Stimulated activated naive CD8-positive, alpha-beta T cell treated with anti-CD3 and anti-CD28 coated beads, Interleukin-15, amount 100 ng/mL, for 72 hours (primary cell): ENCODE measurements at regions not wholly inside any gene's neighbourhood (a gene's known extent, or its start where the extent isn't known, plus 50 kb on each side); places are given as distances from the start of the nearest gene placed in this dataset.
"Not testable (repeated sequence)": the region's sequence is repeated elsewhere in the genome, so short reads cannot be mapped to it uniquely, and the experiment has no call there.

ENCODE experiments used
- ATAC-seq: fragments of 150-1000 bp; cut with Tn5 transposase; 2 replicates; pipeline ENCODE4 v1.10.0; 2021; ENCODE audit warnings: mild to moderate bottlenecking, moderate library complexity
- DNase-seq, 2 donors: peaks; one replicate each; pipeline ENCODE4 v3.0.0; 2021 to 2022
- H3K27ac Mint-ChIP-seq, 2 donors: one replicate each; pipeline ENCODE4 v1.8.0; 2022; ENCODE audit warnings: mild to moderate bottlenecking in 2 of 2, mixed read lengths in 2 of 2, moderate library complexity in 2 of 2
- H3K27me3 Mint-ChIP-seq: one replicate; pipeline ENCODE4 v1.8.0; 2022; ENCODE audit warnings: mixed read lengths
- H3K4me1 Mint-ChIP-seq: one replicate; pipeline ENCODE4 v1.8.0; 2022; ENCODE audit warnings: mild to moderate bottlenecking, mixed read lengths
- H3K4me3 Mint-ChIP-seq, 2 donors: one replicate each; pipeline ENCODE4 v1.8.0; 2022; ENCODE audit warnings: mild to moderate bottlenecking in 2 of 2, mixed read lengths in 2 of 2, moderate library complexity in 1 of 2
- H3K9me3 Mint-ChIP-seq, 2 donors: one replicate each; pipeline ENCODE4 v1.8.0; 2022; ENCODE audit warnings: mixed read lengths in 2 of 2

DNA sequence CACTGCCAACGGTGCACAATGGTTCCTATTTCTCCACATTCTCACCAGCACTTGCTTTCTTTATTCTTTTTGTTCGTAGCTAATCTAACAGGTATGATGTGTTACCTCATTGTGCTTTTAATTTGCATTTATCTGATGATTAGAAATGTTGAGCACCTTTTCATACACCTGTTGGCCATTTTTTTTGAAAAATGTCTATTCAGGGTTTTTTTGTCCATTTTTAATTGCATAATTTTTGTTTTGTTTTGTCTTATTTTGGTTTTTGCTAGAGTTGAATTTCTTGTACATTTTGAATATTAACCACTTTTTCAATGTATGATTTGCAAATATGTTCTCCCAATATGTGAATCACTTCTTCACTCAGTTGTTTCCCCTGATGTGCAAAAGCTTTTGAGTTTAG, 150.6 kb downstream of the TENT5A start:
- Mint-ChIP-seq H3K9me3 (peaks cover 4 to 12% of the 10 kb centered on the region in 2 donors), H3K27me3 (no peaks in the 10 kb centered on the region), H3K4me3 (no peak overlapping the region), H3K27ac (no peak overlapping the region), H3K4me1 (no peaks in the 10 kb centered on the region)
- no peak for DNase-seq
- no peak for ATAC-seq

DNA sequence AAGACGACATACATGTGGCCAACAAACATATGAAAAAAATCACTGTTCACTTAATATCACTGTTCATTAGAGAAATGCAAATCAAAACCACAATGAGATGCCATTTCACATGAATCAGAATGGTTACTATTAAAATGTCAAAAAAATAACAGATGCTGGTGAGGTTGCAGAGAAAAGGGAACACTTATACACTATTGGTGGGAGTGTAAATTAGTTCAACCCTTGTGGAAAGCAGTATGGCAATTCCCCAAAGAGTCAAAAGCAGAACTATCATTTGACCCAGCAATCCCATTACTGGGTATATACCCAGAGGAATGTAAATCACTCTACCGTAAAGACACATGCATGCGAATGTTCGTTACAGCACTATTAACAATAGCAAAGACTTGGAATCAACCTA, 152.0 kb downstream of the TENT5A start:
- ATAC-seq, H3K4me3 Mint-ChIP-seq, H3K27ac Mint-ChIP-seq, H3K4me1 Mint-ChIP-seq, DNase-seq, H3K27me3 Mint-ChIP-seq: not testable (repeated sequence)
- H3K9me3 Mint-ChIP-seq: peaks cover 4 to 12% of the 10 kb centered on the region in 2 donors

DNA sequence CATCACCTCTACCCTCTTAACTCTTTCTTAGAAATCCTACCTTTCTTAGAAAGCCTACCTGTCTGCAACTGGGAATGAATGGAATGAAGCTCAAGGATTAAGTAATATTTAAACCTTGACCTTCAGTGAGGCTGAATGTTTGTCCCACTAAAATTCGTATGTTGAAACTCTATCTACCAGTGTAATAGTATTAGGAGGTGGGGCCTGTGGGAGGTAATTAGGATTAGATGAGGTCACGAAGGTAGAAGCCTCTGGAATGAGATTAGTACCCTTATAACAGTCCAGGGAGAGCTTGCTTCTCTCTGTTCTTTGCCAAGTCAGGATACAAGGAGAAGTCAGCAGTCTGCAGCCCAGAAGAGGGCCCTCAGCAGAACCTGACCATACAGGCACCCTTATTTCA, 158.0 kb downstream of the TENT5A start:
- H3K27ac Mint-ChIP-seq: no peak overlapping the region
- H3K4me3 Mint-ChIP-seq: no peak overlapping the region
- ATAC-seq (no peak), DNase-seq (no peak)
- no peaks in the 10 kb centered on the region for H3K27me3 Mint-ChIP-seq
- no peaks in the 10 kb centered on the region for H3K9me3 Mint-ChIP-seq
- no peaks in the 10 kb centered on the region for H3K4me1 Mint-ChIP-seq

DNA sequence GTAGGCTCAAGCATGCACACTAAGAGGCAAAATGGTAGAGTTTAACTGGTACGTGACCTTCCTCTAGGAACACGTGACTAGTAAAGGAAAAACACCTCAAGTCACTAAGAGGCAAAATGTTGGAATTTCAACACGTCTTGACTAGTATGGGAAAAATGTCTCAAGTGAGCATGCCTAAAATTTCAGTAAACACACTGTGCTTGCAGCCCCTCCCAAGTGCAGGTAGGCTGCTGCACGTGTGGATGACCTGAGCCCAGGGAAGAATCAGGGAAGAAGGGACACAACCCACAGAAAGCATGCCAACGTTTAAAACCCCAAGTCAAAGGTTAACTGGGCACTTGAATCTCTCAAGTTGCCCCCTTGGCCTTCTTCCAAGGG, 162.2 kb downstream of the TENT5A start:
- Mint-ChIP-seq H3K4me1 (no peaks in the 10 kb centered on the region), H3K4me3 (no peak overlapping the region), H3K27me3 (no peaks in the 10 kb centered on the region), H3K9me3 (peaks cover 7 to 9% of the 10 kb centered on the region in 2 donors), H3K27ac (no peak overlapping the region)
- ATAC-seq (no peak), DNase-seq (no peak)

DNA sequence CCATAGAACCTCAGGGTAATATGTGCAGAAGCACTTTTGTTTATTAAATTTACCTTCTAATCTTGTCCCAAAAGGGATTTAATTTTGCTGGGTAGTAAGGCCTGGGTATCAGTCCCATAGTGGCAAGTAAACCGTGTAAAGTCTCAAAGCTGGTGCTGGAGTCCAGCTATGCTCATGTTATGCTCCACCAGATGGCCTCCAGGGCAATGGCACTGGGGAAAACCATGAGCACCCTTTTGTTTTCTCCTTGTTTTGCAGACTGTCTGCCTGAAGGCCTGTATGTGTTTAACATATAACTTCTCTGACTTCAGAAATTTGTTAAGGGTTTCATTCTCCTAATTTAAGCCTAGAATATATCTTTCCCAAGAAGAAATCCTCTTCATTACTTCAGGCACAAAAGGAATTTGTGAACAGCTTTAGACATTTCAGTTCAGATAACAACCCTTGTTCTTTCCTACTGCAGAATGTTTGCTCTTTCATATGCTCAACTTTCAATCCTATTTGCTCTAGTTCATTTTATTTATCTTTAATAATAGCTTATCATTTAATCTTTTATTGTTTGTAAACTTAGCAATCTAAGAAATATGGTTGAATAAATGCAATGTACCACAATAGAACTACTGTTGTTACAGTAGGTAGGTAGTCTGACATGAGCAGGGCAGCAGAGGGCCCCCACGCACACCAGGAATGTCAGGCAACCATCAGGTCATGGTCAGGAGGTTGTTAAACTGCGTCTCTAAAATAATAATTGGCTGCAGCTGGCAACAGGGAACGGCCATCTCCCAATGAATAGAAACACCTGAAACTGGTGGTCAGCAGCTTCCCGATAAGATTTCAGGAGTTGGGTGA, 162.8 kb downstream of the TENT5A start:
- Mint-ChIP-seq H3K27me3 (no peaks in the 10 kb centered on the region), H3K4me3 (no peak overlapping the region), H3K27ac (no peak overlapping the region), H3K9me3 (peaks cover 7 to 11% of the 10 kb centered on the region in 2 donors), H3K4me1 (no peaks in the 10 kb centered on the region)
- DNase-seq: no peak
- ATAC-seq: no peak

DNA sequence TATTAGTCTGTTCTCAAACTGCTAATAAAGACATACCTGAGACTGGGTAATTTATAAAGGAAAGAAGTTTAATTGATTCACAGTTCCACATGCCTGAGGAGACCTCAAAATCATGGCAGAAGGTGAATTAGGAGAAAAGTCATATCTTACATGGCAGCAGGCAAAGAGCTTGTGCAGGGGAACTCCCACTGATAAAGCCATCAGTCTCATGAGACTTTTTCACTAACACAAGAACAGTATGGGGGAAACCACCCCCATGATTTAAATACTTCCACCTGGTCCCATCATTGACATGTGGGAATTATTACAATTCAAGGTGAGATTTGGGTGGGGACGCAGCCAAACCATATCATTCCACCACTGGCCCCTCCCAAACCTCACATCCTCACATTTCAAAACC, 166.8 kb downstream of the TENT5A start:
- not testable (repeated sequence) for H3K27me3 Mint-ChIP-seq, H3K27ac Mint-ChIP-seq, H3K4me1 Mint-ChIP-seq, H3K4me3 Mint-ChIP-seq, ATAC-seq, DNase-seq
- peaks cover 12 to 29% of the 10 kb centered on the region in 2 donors for H3K9me3 Mint-ChIP-seq

DNA sequence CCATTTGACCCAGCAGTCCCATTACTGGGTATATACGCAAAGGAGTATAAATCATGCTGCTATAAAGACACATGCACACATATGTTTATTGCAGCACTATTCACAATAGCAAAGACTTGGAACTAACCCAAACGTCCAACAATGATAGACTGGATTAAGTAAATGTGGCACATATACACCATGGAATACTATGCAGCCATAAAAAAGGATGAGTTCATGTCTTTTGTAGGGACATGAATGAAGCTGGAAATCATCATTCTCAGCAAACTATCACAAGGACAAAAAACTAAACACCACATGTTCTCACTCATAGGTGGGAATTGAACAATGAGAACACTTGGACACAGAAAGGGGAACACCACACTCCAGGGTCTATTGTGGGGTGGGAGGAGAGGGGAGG, 168.3 kb downstream of the TENT5A start:
- H3K4me1 Mint-ChIP-seq, H3K4me3 Mint-ChIP-seq, H3K27me3 Mint-ChIP-seq, DNase-seq, H3K27ac Mint-ChIP-seq, ATAC-seq: not testable (repeated sequence)
- H3K9me3 Mint-ChIP-seq: peaks cover 20 to 29% of the 10 kb centered on the region in 2 donors

DNA sequence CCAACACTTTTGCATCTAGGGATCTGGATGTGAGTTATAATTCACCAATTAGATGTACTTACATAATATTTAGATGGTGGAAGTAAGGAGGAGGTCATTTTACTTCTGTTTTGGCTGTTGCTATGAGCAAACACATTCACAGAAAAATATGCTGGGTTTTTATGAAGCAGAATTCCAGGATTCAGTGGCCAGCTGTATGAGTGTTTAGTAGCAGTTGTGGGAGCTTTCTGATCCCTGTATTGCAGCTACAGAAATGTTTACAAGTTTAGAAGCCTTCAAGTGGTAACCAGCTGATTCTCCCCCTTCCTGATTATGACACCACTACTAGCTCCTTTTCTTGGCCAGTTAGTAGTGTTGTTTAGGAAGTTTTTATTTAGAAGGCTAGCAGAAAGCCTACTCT, 177.0 kb downstream of the TENT5A start:
- ATAC-seq: no peak
- Mint-ChIP-seq H3K27me3 (no peaks in the 10 kb centered on the region), H3K27ac (no peak overlapping the region), H3K4me1 (no peaks in the 10 kb centered on the region), H3K4me3 (no peak overlapping the region), H3K9me3 (peaks cover 0 to 9% of the 10 kb centered on the region in 2 donors)
- DNase-seq: no peak

DNA sequence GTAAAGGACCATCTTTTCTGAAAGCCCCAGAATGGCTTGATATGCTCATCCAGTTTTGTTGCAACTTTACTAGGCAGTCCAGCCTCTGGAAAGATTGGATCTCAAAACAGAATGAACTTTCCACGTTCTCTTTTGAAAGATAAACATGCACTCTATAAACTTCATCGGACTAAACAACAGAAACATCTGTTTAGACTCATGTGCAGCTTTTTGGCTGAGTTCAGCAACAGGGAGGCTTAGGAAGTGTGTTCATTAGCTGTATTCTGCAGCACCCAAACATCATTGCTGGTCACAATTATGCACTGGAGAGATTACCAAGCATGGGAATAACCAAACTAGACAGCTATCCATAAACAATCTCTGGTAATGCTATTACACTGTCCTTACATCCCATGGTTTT, 180.5 kb downstream of the TENT5A start:
- DNase-seq: no peak
- Mint-ChIP-seq H3K4me3 (no peak overlapping the region), H3K9me3 (peaks cover 6 to 8% of the 10 kb centered on the region in 2 donors), H3K4me1 (no peaks in the 10 kb centered on the region), H3K27ac (no peak overlapping the region), H3K27me3 (no peaks in the 10 kb centered on the region)
- ATAC-seq: no peak

DNA sequence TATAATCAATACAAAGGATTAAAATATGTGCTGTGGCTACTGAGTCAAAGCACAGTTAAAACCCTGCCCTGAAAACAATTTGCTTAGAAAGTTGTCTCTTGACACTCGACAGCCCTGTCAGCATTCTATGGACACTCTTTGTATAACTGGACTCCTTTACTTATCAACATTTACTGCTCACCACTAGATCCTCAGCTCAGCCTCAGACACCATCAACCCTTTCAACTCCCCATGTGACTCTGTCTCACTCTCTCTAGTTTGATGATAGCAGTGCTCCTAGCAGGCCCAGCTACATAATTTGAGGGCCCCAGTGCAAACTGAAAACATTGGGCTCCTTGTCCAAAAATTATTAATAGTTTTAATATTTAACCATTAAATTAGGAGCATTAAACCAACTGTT, 181.8 kb downstream of the TENT5A start:
- Mint-ChIP-seq H3K27ac (no peak overlapping the region), H3K9me3 (peaks cover 6 to 8% of the 10 kb centered on the region in 2 donors), H3K4me1 (no peaks in the 10 kb centered on the region), H3K4me3 (no peak overlapping the region), H3K27me3 (no peaks in the 10 kb centered on the region)
- ATAC-seq (no peak), DNase-seq (no peak)

DNA sequence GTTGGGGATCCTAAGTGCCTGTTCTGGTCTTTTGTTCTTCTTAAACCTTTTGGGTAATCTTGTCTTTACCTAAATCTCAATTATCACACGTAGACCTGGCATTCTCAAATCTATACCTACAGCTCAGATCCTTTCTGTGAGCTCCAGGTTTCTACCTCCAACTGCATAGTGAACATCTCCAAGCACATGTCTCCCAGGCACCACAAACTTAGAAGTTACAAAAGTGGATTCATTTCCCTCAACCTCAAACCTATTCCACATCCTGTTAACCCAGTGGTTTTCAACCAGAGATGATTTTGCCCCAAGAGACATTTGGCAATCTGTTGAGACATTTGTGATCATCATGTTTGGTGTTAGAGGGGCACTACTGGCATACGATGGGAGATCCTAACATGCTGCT, 183.5 kb downstream of the TENT5A start:
- ATAC-seq: no peak
- Mint-ChIP-seq H3K4me3 (no peak overlapping the region), H3K27me3 (no peaks in the 10 kb centered on the region), H3K27ac (no peak overlapping the region), H3K4me1 (no peaks in the 10 kb centered on the region), H3K9me3 (peaks cover 6 to 8% of the 10 kb centered on the region in 2 donors)
- DNase-seq: no peak

DNA sequence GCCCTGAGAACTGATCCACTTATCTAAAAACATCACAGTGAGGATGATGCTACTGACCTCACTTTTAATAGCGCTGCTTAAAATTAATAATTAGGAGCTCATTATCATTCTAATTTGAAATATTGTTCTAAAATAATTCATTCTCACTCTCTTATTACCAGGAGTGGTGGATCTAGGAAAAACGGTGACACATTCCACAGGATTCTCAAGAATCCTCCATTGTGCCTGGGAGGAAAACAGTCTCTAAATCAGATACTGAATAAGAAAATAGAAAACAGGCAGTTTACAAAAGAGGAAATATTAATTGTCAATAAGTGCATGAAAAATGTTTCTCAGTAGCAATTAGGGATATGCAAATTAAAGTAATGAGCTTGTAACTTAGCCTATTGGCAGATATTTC, 187.4 kb downstream of the TENT5A start:
- no peaks in the 10 kb centered on the region for H3K4me1 Mint-ChIP-seq
- no peak for ATAC-seq
- H3K4me3 Mint-ChIP-seq: no peak overlapping the region
- no peak for DNase-seq
- H3K27me3 Mint-ChIP-seq: no peaks in the 10 kb centered on the region
- H3K9me3 Mint-ChIP-seq: peaks cover 8 to 10% of the 10 kb centered on the region in 2 donors
- no peak overlapping the region for H3K27ac Mint-ChIP-seq

DNA sequence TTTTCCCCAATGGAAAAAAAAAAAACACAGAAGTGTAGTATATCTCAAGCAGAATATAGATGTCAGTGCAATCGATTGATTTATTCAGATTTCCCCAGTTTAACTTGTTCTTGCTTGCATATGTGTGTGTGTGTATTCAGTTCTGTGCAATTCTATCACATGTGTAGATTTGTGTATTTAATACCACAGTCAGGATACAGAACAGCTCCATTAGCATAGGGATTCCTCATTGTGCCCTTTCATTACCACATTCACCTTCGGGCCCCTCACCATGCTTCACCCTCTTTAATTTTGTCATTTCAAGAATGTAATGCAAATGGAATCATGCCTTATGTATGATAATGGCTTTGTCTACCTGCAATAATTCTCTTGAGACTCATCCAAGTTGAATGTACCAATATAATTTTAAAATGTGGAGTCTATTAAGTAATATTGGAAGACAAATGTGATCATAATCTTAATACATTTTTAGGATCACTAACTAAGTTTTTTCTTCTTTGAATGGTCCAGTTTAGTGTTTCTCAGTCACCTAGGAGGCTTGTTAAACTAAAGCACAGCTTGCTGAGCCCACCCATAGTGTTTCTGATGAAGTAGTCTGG, 187.9 kb downstream of the TENT5A start:
- DNase-seq (no peak), ATAC-seq (no peak)
- Mint-ChIP-seq H3K4me1 (no peaks in the 10 kb centered on the region), H3K4me3 (no peak overlapping the region), H3K27ac (no peak overlapping the region), H3K9me3 (peaks cover 4 to 6% of the 10 kb centered on the region in 2 donors), H3K27me3 (no peaks in the 10 kb centered on the region)

DNA sequence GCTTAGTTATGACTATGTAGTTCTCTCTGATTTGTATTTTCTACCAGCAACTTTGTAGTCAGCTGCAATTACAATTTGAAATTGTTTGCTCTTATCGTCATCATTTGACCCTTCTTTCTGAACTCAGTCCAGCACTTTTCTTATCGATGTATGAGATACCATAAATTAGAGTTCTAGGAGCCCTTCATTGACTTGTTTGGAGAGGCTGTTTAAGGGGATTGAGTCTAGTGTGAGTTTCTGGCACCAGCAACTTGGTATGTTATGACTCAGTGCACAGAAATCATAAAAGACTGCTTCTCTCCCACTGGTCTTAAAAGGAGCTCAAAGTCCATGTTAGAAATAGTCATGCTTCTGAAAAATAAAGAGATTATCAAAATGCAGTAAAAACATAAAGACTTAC, 190.3 kb downstream of the TENT5A start:
- H3K9me3 Mint-ChIP-seq: peaks cover 0 to 4% of the 10 kb centered on the region in 2 donors
- no peaks in the 10 kb centered on the region for H3K27me3 Mint-ChIP-seq
- ATAC-seq: no peak
- no peak overlapping the region for H3K27ac Mint-ChIP-seq
- DNase-seq: no peak
- no peak overlapping the region for H3K4me3 Mint-ChIP-seq
- H3K4me1 Mint-ChIP-seq: no peaks in the 10 kb centered on the region

DNA sequence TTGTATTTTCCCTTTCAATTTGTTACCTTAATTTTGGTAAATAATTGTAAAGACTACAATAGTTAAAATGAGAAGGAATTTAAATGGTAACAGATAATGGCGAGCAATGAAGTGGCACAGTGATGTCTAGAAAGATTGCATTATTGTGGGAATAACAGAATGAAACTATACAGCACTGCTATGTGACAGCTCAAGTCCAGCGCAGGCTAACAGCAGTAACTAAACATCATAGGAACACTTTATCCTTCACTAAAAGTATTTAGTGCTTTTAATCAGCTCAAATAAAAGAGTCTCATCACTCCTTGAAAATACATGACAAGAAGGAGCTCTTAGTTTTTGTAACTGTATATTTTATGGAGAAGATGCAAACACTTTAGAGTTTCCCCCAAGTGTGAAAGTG, 190.8 kb downstream of the TENT5A start:
- Mint-ChIP-seq H3K27me3 (no peaks in the 10 kb centered on the region), H3K9me3 (peaks cover 0 to 4% of the 10 kb centered on the region in 2 donors), H3K27ac (no peak overlapping the region), H3K4me1 (no peaks in the 10 kb centered on the region), H3K4me3 (no peak overlapping the region)
- ATAC-seq (no peak), DNase-seq (no peak)

DNA sequence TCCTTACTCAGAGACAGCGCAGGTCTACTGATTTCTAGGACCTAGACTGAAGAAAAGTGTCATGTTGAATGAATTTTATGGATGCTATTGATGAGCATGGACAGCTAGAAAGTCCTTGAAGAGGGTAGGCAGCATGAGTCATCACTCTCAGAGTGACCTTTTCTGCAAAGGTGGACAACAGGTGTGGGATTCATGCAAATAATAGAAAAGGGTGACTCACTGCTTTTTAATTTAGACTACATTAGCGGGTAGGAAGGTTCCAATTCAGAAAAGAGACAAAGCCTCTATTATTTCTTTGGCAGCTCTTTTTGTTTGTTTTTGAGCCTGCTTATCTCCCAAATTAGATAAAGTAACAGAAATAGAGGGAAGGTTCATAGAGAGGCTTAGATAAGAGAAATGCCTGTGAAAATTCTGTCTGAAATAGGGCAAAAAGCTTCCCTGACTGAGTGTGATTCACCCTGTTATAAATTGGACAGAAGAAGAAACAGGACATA, 191.4 kb downstream of the TENT5A start:
- no peak for ATAC-seq
- no peaks in the 10 kb centered on the region for H3K27me3 Mint-ChIP-seq
- DNase-seq: no peak
- H3K4me1 Mint-ChIP-seq: no peaks in the 10 kb centered on the region
- no peak overlapping the region for H3K27ac Mint-ChIP-seq
- no peak overlapping the region for H3K4me3 Mint-ChIP-seq
- peaks cover 0 to 4% of the 10 kb centered on the region in 2 donors for H3K9me3 Mint-ChIP-seq
